Liver (tissue), 3 donors: ENCODE measurements at regions not wholly inside any gene's neighbourhood (a gene's known extent, or its start where the extent isn't known, plus 50 kb on each side); places are given as distances from the start of the nearest gene placed in this dataset.

ENCODE experiments used
- CTCF ChIP-seq: fragments of 150-350 bp; IDR thresholded peaks from 2 replicates; pipeline ENCODE4 v1.5.1; 2017; ENCODE audit warnings: improper control_type of control experiment, low read depth, low read length; ENCODE audit not compliant: missing input control
- RAD21 ChIP-seq, 2 donors: IDR thresholded peaks; 2 replicates each; pipeline ENCODE4 v1.6.1; 2016; ENCODE audit warnings: antibody characterized with exemption in 2 of 2, mild to moderate bottlenecking in 2 of 2
- REST ChIP-seq: IDR thresholded peaks from 2 replicates; pipeline ENCODE4 v1.6.1; 2016; ENCODE audit warnings: antibody characterized with exemption, mild to moderate bottlenecking
- SP1 ChIP-seq: IDR thresholded peaks from 2 replicates; pipeline ENCODE4 v1.6.1; 2018; ENCODE audit warnings: antibody characterized with exemption, mild to moderate bottlenecking
- YY1 ChIP-seq: IDR thresholded peaks from 2 replicates; pipeline ENCODE4 v1.6.1; 2016; ENCODE audit warnings: antibody characterized with exemption, mild to moderate bottlenecking
- donor health status: healthy.
- donor health status: healthy.

- TF ChIP-seq RAD21 (IDR thresholded peaks at IDR 0.05) (no peak), CTCF (no peak), SP1 (no peak), YY1 (no peak), REST (no peak)
Measured at GRCh38 chr5:121008041-121008440, 543.9 kb downstream of the PRR16 start.
